Activated CD4-positive, alpha-beta T cell treated with anti-CD3 and anti-CD28 coated beads for 36 hours (primary cell): ENCODE measurements at regions not wholly inside any gene's neighbourhood (a gene's known extent, or its start where the extent isn't known, plus 50 kb on each side); places are given as distances from the start of the nearest gene placed in this dataset.

Experiments used
- ATAC-seq: fragments of 200-7000 bp; cut with Tn5 transposase; one replicate; pipeline ENCODE4 v1.10.0; 2021; ENCODE audit warnings: mild to moderate bottlenecking, moderate library complexity
- CTCF ChIA-PET: fragments of 350-600 bp; sonication (Branson Sonifier 250); formaldehyde crosslinking; loops from one replicate; lab custom pipeline; 2021; ENCODE audit warnings: antibody characterized with exemption; lab: Charles Lee
- POLR2A ChIA-PET: fragments of 350-600 bp; sonication (Branson Sonifier 250); formaldehyde crosslinking; loops from one replicate; lab custom pipeline; 2021; ENCODE audit warnings: antibody characterized with exemption, inconsistent platforms; lab: Charles Lee
- DNase-seq: peaks from one replicate; pipeline ENCODE4 v3.0.0-alpha.2; 2020
- H3K27ac Mint-ChIP-seq: one replicate; pipeline ENCODE4 v1.8.0; 2021; ENCODE audit warnings: mixed read lengths
- H3K27me3 Mint-ChIP-seq: one replicate; pipeline ENCODE4 v1.8.0; 2021; ENCODE audit warnings: mixed read lengths
- H3K36me3 Mint-ChIP-seq: one replicate; pipeline ENCODE4 v1.8.0; 2021; ENCODE audit warnings: low read depth, mixed read lengths
- H3K4me1 Mint-ChIP-seq: one replicate; pipeline ENCODE4 v1.8.0; 2021; ENCODE audit warnings: mixed read lengths
- H3K4me3 Mint-ChIP-seq: one replicate; pipeline ENCODE4 v1.8.0; 2021; ENCODE audit warnings: mild to moderate bottlenecking, moderate library complexity, mixed read lengths
- H3K9me3 Mint-ChIP-seq: one replicate; pipeline ENCODE4 v1.8.0; 2021; ENCODE audit warnings: low read depth, mixed read lengths
- intact Hi-C, 2 experiments: fragments of 100-400 bp; cut with DNase I in 1 of 2; cut with micrococcal nuclease in 1 of 2; formaldehyde crosslinking; loops; one replicate each; pipeline versions ENCODE4 v1.14.2 to v1.15.1; 2022 to 2024; cut with DNase I, micrococcal nuclease

- ChIA-PET CTCF (no interaction called here), POLR2A (no interaction called here)
- intact Hi-C loops = no loop called here
- Mint-ChIP-seq H3K27me3 (peaks cover 3% of the 10 kb centered on the region), H3K4me3 (no peak overlapping the region), H3K4me1 (no peaks in the 10 kb centered on the region), H3K9me3 (no peaks in the 10 kb centered on the region), H3K36me3 (no peaks in the 10 kb centered on the region), H3K27ac (no peak overlapping the region)
- DNase-seq = no peak
- ATAC-seq = no peak
These were observed 146.8 kb downstream of the UNC5CL start for GRCh38 chr6:40892223-40892622.

GRCh38 chr6:40891686-40892085 lies 147.3 kb downstream of the UNC5CL start:
- H3K27ac Mint-ChIP-seq = no peak overlapping the region
- ChIA-PET POLR2A (no interaction called here), CTCF (interaction anchor here (0.6 to 2.1 kb wide), 2 partner anchors 10 to 523 kb away, joined by 3 to 6 read pairs; no protein-coding TSS in a partner anchor)
- no peaks in the 10 kb centered on the region for H3K36me3 Mint-ChIP-seq
- no peaks in the 10 kb centered on the region for H3K4me1 Mint-ChIP-seq
- no peak overlapping the region for H3K4me3 Mint-ChIP-seq
- DNase-seq (no peak), ATAC-seq (no peak)
- intact Hi-C loops = no loop called here
- H3K9me3 Mint-ChIP-seq = no peaks in the 10 kb centered on the region
- H3K27me3 Mint-ChIP-seq = peaks cover 3% of the 10 kb centered on the region

- POLR2A ChIA-PET = no interaction called here
- no peak overlapping the region for H3K4me3 Mint-ChIP-seq
- intact Hi-C loops = no loop called here
- no peaks in the 10 kb centered on the region for H3K9me3 Mint-ChIP-seq
- no peaks in the 10 kb centered on the region for H3K36me3 Mint-ChIP-seq
- ATAC-seq (no peak), DNase-seq (no peak)
- CTCF ChIA-PET = interaction anchor here (0.6 to 2.1 kb wide), 2 partner anchors 10 to 522 kb away, joined by 3 to 6 read pairs; no protein-coding TSS in a partner anchor
- peaks cover 3% of the 10 kb centered on the region for H3K27me3 Mint-ChIP-seq
- no peak overlapping the region for H3K27ac Mint-ChIP-seq
- no peaks in the 10 kb centered on the region for H3K4me1 Mint-ChIP-seq
These were observed 147.9 kb downstream of the UNC5CL start for GRCh38 chr6:40891131-40891530.

GRCh38 chr6:40889137-40889832 lies 149.7 kb downstream of the UNC5CL start:
- ChIA-PET POLR2A (no interaction called here), CTCF (no interaction called here)
- DNase-seq = no peak
- Mint-ChIP-seq H3K4me1 (no peaks in the 10 kb centered on the region), H3K4me3 (no peak overlapping the region), H3K36me3 (no peaks in the 10 kb centered on the region), H3K27ac (no peak overlapping the region), H3K27me3 (peaks cover 3% of the 10 kb centered on the region), H3K9me3 (no peaks in the 10 kb centered on the region)
- intact Hi-C loops = no loop called here
- ATAC-seq = no peak

- DNase-seq (no peak), ATAC-seq (no peak)
- Mint-ChIP-seq H3K27me3 (peaks cover 3% of the 10 kb centered on the region), H3K36me3 (no peaks in the 10 kb centered on the region), H3K4me3 (no peak overlapping the region), H3K27ac (no peak overlapping the region), H3K9me3 (no peaks in the 10 kb centered on the region), H3K4me1 (no peaks in the 10 kb centered on the region)
- intact Hi-C loops = no loop called here
- ChIA-PET POLR2A (no interaction called here), CTCF (no interaction called here)
These were observed 150.5 kb downstream of the UNC5CL start for GRCh38 chr6:40888456-40888990.

GRCh38 chr6:40887792-40888340 lies 151.2 kb downstream of the UNC5CL start:
- Mint-ChIP-seq H3K4me1 (no peaks in the 10 kb centered on the region), H3K4me3 (no peak overlapping the region), H3K27ac (no peak overlapping the region), H3K36me3 (no peaks in the 10 kb centered on the region), H3K9me3 (no peaks in the 10 kb centered on the region), H3K27me3 (peaks cover 3% of the 10 kb centered on the region)
- ChIA-PET POLR2A (no interaction called here), CTCF (interaction anchor here (1.7 kb wide), 1 partner anchor 11 kb away, joined by 4 read pairs; no protein-coding TSS in a partner anchor)
- intact Hi-C loops = no loop called here
- no peak for ATAC-seq
- no peak for DNase-seq

GRCh38 chr6:40887079-40887791 lies 151.8 kb downstream of the UNC5CL start:
- ChIA-PET POLR2A (no interaction called here), CTCF (interaction anchor here (1.1 to 1.8 kb wide), 3 partner anchors 10 to 152 kb away, joined by 4 to 6 read pairs (median 4); partner anchors contain the start of gene UNC5CL)
- Mint-ChIP-seq H3K4me1 (no peaks in the 10 kb centered on the region), H3K27ac (no peak overlapping the region), H3K27me3 (peaks cover 3% of the 10 kb centered on the region), H3K9me3 (no peaks in the 10 kb centered on the region), H3K4me3 (no peak overlapping the region), H3K36me3 (no peaks in the 10 kb centered on the region)
- no peak for ATAC-seq
- no peak for DNase-seq
- intact Hi-C loops = no loop called here

GRCh38 chr6:40885139-40885774 lies 153.8 kb downstream of the UNC5CL start:
- Mint-ChIP-seq H3K27me3 (peaks cover 7% of the 10 kb centered on the region), H3K4me3 (no peak overlapping the region), H3K9me3 (no peaks in the 10 kb centered on the region), H3K4me1 (no peaks in the 10 kb centered on the region), H3K27ac (no peak overlapping the region), H3K36me3 (no peaks in the 10 kb centered on the region)
- CTCF ChIA-PET = interaction anchor here (1.8 kb wide), 1 partner anchor 12 kb away, joined by 6 read pairs; no protein-coding TSS in a partner anchor
- intact Hi-C loops = no loop called here
- DNase-seq (no peak), ATAC-seq (no peak)
- POLR2A ChIA-PET = no interaction called here

- intact Hi-C loops = no loop called here
- peaks cover 4% of the 10 kb centered on the region for H3K9me3 Mint-ChIP-seq
- peaks cover 4% of the 10 kb centered on the region for H3K4me1 Mint-ChIP-seq
- peaks cover 10% of the 10 kb centered on the region for H3K27me3 Mint-ChIP-seq
- DNase-seq (no peak), ATAC-seq (no peak)
- CTCF ChIA-PET = no interaction called here
- H3K4me3 Mint-ChIP-seq = no peak overlapping the region
- H3K36me3 Mint-ChIP-seq = no peaks in the 10 kb centered on the region
- H3K27ac Mint-ChIP-seq = no peak overlapping the region
- POLR2A ChIA-PET = no interaction called here
These were observed 156.6 kb downstream of the UNC5CL start for GRCh38 chr6:40882323-40882997.

GRCh38 chr6:40881501-40881900 lies 157.5 kb downstream of the UNC5CL start:
- H3K36me3 Mint-ChIP-seq = no peaks in the 10 kb centered on the region
- H3K27ac Mint-ChIP-seq = no peak overlapping the region
- peaks cover 4% of the 10 kb centered on the region for H3K9me3 Mint-ChIP-seq
- peaks cover 16% of the 10 kb centered on the region for H3K27me3 Mint-ChIP-seq
- no peak overlapping the region for H3K4me3 Mint-ChIP-seq
- ATAC-seq = no peak
- H3K4me1 Mint-ChIP-seq = peaks cover 13% of the 10 kb centered on the region
- ChIA-PET POLR2A (no interaction called here), CTCF (interaction anchor here (0.7 to 1.2 kb wide), 4 partner anchors 9 to 682 kb away, joined by 3 to 6 read pairs (median 4); no protein-coding TSS in a partner anchor)
- intact Hi-C loops = no loop called here
- no peak for DNase-seq

GRCh38 chr6:40880906-40881305 lies 158.1 kb downstream of the UNC5CL start:
- ATAC-seq = no peak
- no peak overlapping the region for H3K27ac Mint-ChIP-seq
- DNase-seq = no peak
- peaks cover 4% of the 10 kb centered on the region for H3K9me3 Mint-ChIP-seq
- intact Hi-C loops = no loop called here
- no peak overlapping the region for H3K4me3 Mint-ChIP-seq
- ChIA-PET CTCF (interaction anchor here (0.6 to 1.2 kb wide), 3 partner anchors 10 to 863 kb away, joined by 3 to 6 read pairs (median 4); no protein-coding TSS in a partner anchor), POLR2A (no interaction called here)
- no peaks in the 10 kb centered on the region for H3K36me3 Mint-ChIP-seq
- peaks cover 18% of the 10 kb centered on the region for H3K27me3 Mint-ChIP-seq
- H3K4me1 Mint-ChIP-seq = peaks cover 14% of the 10 kb centered on the region
